ENCODE measurements at regions not wholly inside any gene's neighbourhood (a gene's known extent, or its start where the extent isn't known, plus 50 kb on each side); places are given as distances from the start of the nearest gene placed in this dataset.

DNA sequence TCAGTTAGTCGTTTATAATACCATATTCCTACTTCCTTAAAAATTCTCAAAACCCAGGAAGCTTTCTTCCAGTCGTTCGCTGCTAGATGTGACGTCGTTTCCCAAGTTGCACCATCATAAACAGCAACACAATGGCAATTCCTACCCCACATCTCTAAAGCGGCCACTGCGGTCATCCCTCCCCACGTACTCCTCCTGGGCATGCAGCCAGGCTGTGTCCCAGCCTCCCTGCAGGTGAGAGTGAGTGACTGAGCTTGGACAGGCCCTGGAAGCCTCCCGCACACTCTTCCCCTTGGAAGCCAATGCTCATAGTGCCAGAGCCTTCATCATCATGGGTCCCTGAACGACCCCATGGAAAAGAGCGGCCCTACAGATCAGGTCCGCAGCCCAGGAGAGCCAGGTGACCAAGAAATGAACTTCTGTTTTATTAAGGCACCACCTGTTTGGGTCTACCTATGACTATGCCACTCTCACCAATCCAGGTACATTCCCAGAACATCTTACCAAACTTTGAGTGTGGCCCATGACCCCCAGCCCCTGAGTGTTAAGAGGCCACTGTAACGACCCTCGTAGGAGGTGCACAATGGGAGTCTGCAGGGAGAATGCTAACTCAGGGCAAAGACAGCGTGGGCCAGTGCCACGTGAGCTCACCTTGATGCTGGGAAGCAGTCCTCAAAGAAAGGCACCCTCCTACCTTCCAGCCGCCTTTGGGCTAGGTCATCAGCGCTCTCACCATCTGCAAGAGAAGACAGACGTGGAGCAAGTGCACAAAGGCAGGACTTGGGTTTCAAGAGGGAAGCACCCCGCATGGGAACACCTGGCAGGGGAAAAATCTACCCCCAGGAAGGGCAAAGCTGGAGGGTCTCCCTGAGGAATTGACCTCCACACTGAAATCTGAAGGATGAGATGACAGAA lies 74.7 kb upstream of the RAB6C start:
- intact Hi-C loops (cut with micrococcal nuclease): no loop called here

GRCh38 chr2:129905664-129906081 lies 73.8 kb upstream of the RAB6C start:
- Histone ChIP-seq H3K27me3 (ENCODE audit: low read depth) (peaks cover 27% of the 10 kb centered on the region), H3K4me1 (no peaks in the 10 kb centered on the region), H3K4me3 (no peak overlapping the region), H3K27ac (replicated peaks) (no peak overlapping the region), H3K36me3 (no peaks in the 10 kb centered on the region), H3K9me3 (replicated peaks) (peaks cover under 1% of the 10 kb centered on the region)
- no peak for TF ChIP-seq CTCF (IDR thresholded peaks at IDR 0.05; ENCODE audit: borderline replicate concordance)
- intact Hi-C loops (cut with micrococcal nuclease): no loop called here
- no peak for DNase-seq

More for the DNA sequence above, 74.7 kb upstream of the RAB6C start:
- H3K27ac ChIP-seq (replicated peaks): no peak overlapping the region
- H3K4me1 ChIP-seq: no peaks in the 10 kb centered on the region
- H3K4me3 ChIP-seq: no peak overlapping the region
- TF ChIP-seq CTCF (IDR thresholded peaks at IDR 0.05; ENCODE audit: borderline replicate concordance): no peak
- no peaks in the 10 kb centered on the region for H3K36me3 ChIP-seq
- peaks cover 8% of the 10 kb centered on the region for H3K9me3 ChIP-seq (replicated peaks)
- H3K27me3 ChIP-seq (ENCODE audit: low read depth): peaks cover 26% of the 10 kb centered on the region
- DNase-seq: no peak

- intact Hi-C loops (cut with micrococcal nuclease): no loop called here
- no peak for TF ChIP-seq CTCF (IDR thresholded peaks at IDR 0.05; ENCODE audit: borderline replicate concordance)
- no peaks in the 10 kb centered on the region for H3K36me3 ChIP-seq
- DNase-seq: no peak
- no peaks in the 10 kb centered on the region for H3K4me1 ChIP-seq
- H3K4me3 ChIP-seq: no peak overlapping the region
- H3K27ac ChIP-seq (replicated peaks): no peak overlapping the region
- peaks cover 31% of the 10 kb centered on the region for H3K27me3 ChIP-seq (ENCODE audit: low read depth)
- no peaks in the 10 kb centered on the region for H3K9me3 ChIP-seq (replicated peaks)
Observed at GRCh38 chr2:129906139-129906860, 73.2 kb upstream of the RAB6C start.

GRCh38 chr2:129906861-129907235 lies 72.6 kb upstream of the RAB6C start:
- intact Hi-C loops (cut with micrococcal nuclease): no loop called here
- no peak for TF ChIP-seq CTCF (IDR thresholded peaks at IDR 0.05; ENCODE audit: borderline replicate concordance)
- H3K27ac ChIP-seq (replicated peaks): no peak overlapping the region

GRCh38 chr2:129907256-129907998 lies 72.0 kb upstream of the RAB6C start:
- DNase-seq: no peak
- no peak for TF ChIP-seq CTCF (IDR thresholded peaks at IDR 0.05; ENCODE audit: borderline replicate concordance)
- H3K4me3 ChIP-seq: no peak overlapping the region

More at GRCh38 chr2:129906861-129907235, 72.6 kb upstream of the RAB6C start:
- H3K4me3 ChIP-seq: no peak overlapping the region
- DNase-seq: no peak
- no peaks in the 10 kb centered on the region for H3K36me3 ChIP-seq
- H3K4me1 ChIP-seq: no peaks in the 10 kb centered on the region
- peaks cover 31% of the 10 kb centered on the region for H3K27me3 ChIP-seq (ENCODE audit: low read depth)
- no peaks in the 10 kb centered on the region for H3K9me3 ChIP-seq (replicated peaks)

More at GRCh38 chr2:129907256-129907998, 72.0 kb upstream of the RAB6C start:
- Histone ChIP-seq H3K27ac (replicated peaks) (no peak overlapping the region), H3K9me3 (replicated peaks) (no peaks in the 10 kb centered on the region), H3K4me1 (no peaks in the 10 kb centered on the region), H3K27me3 (ENCODE audit: low read depth) (peaks cover 31% of the 10 kb centered on the region), H3K36me3 (no peaks in the 10 kb centered on the region)
- intact Hi-C loops (cut with micrococcal nuclease): no loop called here

Measured in left ventricle myocardium inferior (tissue), 1 donor.